Activated CD8-positive, alpha-beta T cell treated with anti-CD3 and anti-CD28 coated beads for 36 hours (primary cell): ENCODE measurements at regions not wholly inside any gene's neighbourhood (a gene's known extent, or its start where the extent isn't known, plus 50 kb on each side); places are given as distances from the start of the nearest gene placed in this dataset.

Source experiments
- ATAC-seq: fragments of 200-7000 bp; cut with Tn5 transposase; one replicate; pipeline ENCODE4 v1.10.0; 2021; ENCODE audit warnings: mild to moderate bottlenecking, moderate library complexity
- CTCF ChIA-PET: fragments of 350-600 bp; sonication (Branson Sonifier 250); formaldehyde crosslinking; loops from one replicate; lab custom pipeline; 2021; ENCODE audit warnings: antibody characterized with exemption; lab: Charles Lee
- POLR2A ChIA-PET: fragments of 350-600 bp; sonication (Branson Sonifier 250); formaldehyde crosslinking; loops from one replicate; lab custom pipeline; 2021; ENCODE audit warnings: antibody characterized with exemption; lab: Charles Lee
- DNase-seq: peaks from one replicate; pipeline ENCODE4 v3.0.0-alpha.2; 2020
- H3K27ac Mint-ChIP-seq: one replicate; pipeline ENCODE4 v1.8.0; 2021; ENCODE audit warnings: mild to moderate bottlenecking, mixed read lengths
- H3K27me3 Mint-ChIP-seq: one replicate; pipeline ENCODE4 v1.8.0; 2021; ENCODE audit warnings: mixed read lengths
- H3K36me3 Mint-ChIP-seq: one replicate; pipeline ENCODE4 v1.8.0; 2021; ENCODE audit warnings: low read depth, mixed read lengths
- H3K4me1 Mint-ChIP-seq: one replicate; pipeline ENCODE4 v1.8.0; 2021; ENCODE audit warnings: low read depth, mixed read lengths
- H3K4me3 Mint-ChIP-seq: one replicate; pipeline ENCODE4 v1.8.0; 2021; ENCODE audit warnings: mild to moderate bottlenecking, moderate library complexity, mixed read lengths
- H3K9me3 Mint-ChIP-seq: one replicate; pipeline ENCODE4 v1.8.0; 2021; ENCODE audit warnings: mixed read lengths
- intact Hi-C: fragments of 100-400 bp; cut with micrococcal nuclease; formaldehyde crosslinking; loops from one replicate; pipeline ENCODE4 v1.10.0; 2022
- TF ChIP-seq, protein P1 (sequence below): fragments of 200-600 bp; IDR thresholded peaks from one replicate; pipeline ENCODE4 v1.8.0; 2022; ENCODE audit warnings: antibody characterized with exemption, mild to moderate bottlenecking

DNA sequence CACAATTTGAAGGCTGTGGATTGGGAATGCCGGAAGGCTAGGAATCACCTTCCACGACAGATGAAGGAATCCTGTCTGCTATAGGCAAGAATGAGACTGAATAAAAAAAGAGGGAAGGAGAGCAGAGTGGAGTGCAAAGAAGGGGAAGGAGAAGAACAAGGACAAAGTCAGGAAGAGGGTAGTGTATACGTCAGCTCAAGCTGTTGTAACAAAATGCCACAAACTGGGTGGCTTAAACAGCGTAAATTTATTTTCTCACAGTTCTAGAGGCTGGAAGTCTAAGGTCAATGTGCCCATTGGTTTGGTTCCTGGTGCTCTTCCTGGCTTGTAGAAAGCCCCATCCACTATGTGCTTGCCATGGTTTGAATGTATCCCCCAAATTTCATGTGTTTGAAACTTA, 104.5 kb downstream of the TTLL2 start:
- intact Hi-C loops, result no loop called here
- TF ChIP-seq, protein P1, sequence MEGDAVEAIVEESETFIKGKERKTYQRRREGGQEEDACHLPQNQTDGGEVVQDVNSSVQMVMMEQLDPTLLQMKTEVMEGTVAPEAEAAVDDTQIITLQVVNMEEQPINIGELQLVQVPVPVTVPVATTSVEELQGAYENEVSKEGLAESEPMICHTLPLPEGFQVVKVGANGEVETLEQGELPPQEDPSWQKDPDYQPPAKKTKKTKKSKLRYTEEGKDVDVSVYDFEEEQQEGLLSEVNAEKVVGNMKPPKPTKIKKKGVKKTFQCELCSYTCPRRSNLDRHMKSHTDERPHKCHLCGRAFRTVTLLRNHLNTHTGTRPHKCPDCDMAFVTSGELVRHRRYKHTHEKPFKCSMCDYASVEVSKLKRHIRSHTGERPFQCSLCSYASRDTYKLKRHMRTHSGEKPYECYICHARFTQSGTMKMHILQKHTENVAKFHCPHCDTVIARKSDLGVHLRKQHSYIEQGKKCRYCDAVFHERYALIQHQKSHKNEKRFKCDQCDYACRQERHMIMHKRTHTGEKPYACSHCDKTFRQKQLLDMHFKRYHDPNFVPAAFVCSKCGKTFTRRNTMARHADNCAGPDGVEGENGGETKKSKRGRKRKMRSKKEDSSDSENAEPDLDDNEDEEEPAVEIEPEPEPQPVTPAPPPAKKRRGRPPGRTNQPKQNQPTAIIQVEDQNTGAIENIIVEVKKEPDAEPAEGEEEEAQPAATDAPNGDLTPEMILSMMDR, result no peak
- peaks cover 6% of the 10 kb centered on the region for H3K27me3 Mint-ChIP-seq
- no peaks in the 10 kb centered on the region for H3K9me3 Mint-ChIP-seq
- H3K4me1 Mint-ChIP-seq, result no peaks in the 10 kb centered on the region
- ChIA-PET CTCF (no interaction called here), POLR2A (no interaction called here)
- ATAC-seq (no peak), DNase-seq (no peak)
- no peaks in the 10 kb centered on the region for H3K36me3 Mint-ChIP-seq
- H3K27ac Mint-ChIP-seq, result no peak overlapping the region
- H3K4me3 Mint-ChIP-seq, result no peak overlapping the region

DNA sequence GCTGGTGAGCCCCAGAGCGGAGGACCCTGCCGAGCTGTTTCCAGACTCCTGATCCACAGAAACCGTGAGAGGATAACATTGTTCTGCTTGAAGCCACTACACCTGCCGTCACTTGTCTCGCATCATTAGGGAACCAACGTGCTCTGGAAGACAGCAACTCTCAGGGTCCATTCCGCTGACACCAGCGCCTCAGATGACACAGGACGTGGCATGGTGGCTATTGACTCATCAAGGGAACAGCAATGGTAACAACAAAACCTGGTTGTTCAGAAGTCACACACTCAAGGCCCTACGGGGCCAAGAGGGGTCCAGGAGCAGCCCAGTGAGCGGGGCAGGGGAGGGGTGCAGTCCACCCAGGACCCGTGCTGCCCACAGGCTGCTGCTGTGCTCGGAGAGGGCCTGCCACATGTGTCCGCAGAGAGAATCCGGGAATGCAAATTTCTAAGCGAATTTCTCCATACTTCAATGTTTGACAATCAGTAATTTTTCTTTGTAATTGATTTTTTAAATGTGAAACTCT, 110.4 kb downstream of the TTLL2 start:
- TF ChIP-seq, protein P1, result no peak
- CTCF ChIA-PET, result no interaction called here
- Mint-ChIP-seq H3K27me3 (peaks cover 5% of the 10 kb centered on the region), H3K27ac (no peak overlapping the region), H3K9me3 (no peaks in the 10 kb centered on the region), H3K4me1 (no peaks in the 10 kb centered on the region), H3K36me3 (no peaks in the 10 kb centered on the region), H3K4me3 (no peak overlapping the region)
- ATAC-seq, result no peak
- intact Hi-C loops, result no loop called here
- no peak for DNase-seq
- POLR2A ChIA-PET, result no interaction called here

DNA sequence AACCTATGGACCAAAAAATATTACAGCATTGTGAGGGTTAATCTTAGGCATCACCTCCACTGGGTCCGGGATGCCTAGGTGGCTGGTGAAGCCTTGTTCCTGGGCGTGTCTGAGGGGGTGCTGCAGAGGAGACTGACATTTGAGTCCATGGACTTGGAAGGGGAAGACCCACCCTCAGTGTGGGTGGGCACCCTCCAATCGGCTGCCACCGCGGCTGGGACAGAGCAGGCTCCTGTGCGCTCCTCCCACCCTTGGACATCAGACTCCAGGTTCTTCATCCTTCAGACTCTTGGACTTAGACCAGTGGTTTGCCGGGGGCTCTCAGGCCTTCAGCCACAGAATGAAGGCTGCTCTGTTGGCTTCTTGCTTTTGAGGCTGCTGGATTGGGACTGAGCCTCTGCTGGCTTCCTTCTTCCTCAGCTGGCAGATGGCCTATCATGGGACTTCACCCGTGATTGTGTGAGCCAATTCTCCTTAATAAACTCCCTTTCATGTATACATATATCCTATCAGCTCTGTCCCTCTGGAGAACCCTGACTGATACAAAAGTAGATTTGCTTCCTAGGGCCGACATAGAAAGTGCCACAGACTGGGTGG, 113.1 kb downstream of the TTLL2 start:
- H3K4me3 Mint-ChIP-seq, result no peak overlapping the region
- ChIA-PET CTCF (no interaction called here), POLR2A (no interaction called here)
- no peaks in the 10 kb centered on the region for H3K36me3 Mint-ChIP-seq
- TF ChIP-seq, protein P1, result no peak
- peaks cover 4% of the 10 kb centered on the region for H3K27me3 Mint-ChIP-seq
- ATAC-seq, result no peak
- intact Hi-C loops, result no loop called here
- no peaks in the 10 kb centered on the region for H3K4me1 Mint-ChIP-seq
- H3K27ac Mint-ChIP-seq, result no peak overlapping the region
- DNase-seq, result no peak
- H3K9me3 Mint-ChIP-seq, result no peaks in the 10 kb centered on the region

DNA sequence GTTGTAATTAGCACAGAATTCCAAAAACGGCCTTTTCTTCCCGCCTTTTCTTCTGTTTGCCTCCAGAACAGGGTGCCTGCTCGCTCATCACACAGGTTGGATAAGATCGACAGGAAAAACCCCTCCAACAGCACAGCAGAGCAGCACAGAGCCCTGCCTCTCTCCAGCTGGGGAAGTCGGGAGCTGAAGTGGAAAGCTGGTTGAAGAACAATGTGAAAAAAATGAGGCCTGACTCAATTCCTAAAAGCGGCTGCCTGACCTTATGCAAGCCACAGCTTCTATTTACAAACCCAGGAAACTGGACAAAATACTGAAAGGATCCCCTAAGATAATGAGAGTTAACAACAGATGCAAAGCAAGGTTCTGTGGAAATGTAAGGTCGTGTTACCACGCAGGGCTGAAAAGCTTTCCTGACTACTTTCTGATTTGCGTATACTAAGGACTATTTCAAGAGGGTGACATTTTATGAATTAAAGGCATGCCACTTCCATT, 116.9 kb downstream of the TTLL2 start:
- ChIA-PET POLR2A (no interaction called here), CTCF (no interaction called here)
- Mint-ChIP-seq H3K36me3 (no peaks in the 10 kb centered on the region), H3K27me3 (peaks cover 4% of the 10 kb centered on the region), H3K27ac (no peak overlapping the region), H3K4me1 (no peaks in the 10 kb centered on the region), H3K9me3 (no peaks in the 10 kb centered on the region), H3K4me3 (no peak overlapping the region)
- no peak for ATAC-seq
- no peak for DNase-seq
- intact Hi-C loops, result no loop called here
- TF ChIP-seq, protein P1, result no peak

DNA sequence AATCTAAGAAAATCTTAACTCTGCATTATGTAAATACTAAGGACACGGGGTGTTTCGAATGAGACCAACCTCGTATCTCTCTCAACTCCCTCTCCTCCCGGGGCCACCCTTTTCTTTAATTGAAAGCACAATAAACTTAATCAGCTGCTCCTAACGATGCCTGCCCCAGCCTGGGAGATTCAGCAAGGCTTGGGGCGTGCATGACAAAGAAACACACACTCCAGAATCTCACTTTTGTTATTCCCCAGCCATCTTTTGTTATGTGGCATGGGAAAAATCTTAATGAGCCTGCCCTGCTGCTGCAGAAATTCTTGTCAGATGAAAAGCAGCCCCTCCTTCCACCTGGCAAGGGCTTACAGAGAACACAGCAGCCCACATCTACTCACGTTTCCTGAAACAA, 117.4 kb downstream of the TTLL2 start:
- intact Hi-C loops, result no loop called here
- no peak overlapping the region for H3K27ac Mint-ChIP-seq
- peaks cover 2% of the 10 kb centered on the region for H3K27me3 Mint-ChIP-seq
- TF ChIP-seq, protein P1, result no peak
- ChIA-PET POLR2A (no interaction called here), CTCF (no interaction called here)
- H3K36me3 Mint-ChIP-seq, result no peaks in the 10 kb centered on the region
- H3K9me3 Mint-ChIP-seq, result no peaks in the 10 kb centered on the region
- no peak overlapping the region for H3K4me3 Mint-ChIP-seq
- H3K4me1 Mint-ChIP-seq, result no peaks in the 10 kb centered on the region
- no peak for ATAC-seq
- no peak for DNase-seq
